ENCODE measurements at regions not wholly inside any gene's neighbourhood (a gene's known extent, or its start where the extent isn't known, plus 50 kb on each side); places are given as distances from the start of the nearest gene placed in this dataset.
"Not testable (repeated sequence)": the region's sequence is repeated elsewhere in the genome, so short reads cannot be mapped to it uniquely, and the experiment has no call there.

DNA sequence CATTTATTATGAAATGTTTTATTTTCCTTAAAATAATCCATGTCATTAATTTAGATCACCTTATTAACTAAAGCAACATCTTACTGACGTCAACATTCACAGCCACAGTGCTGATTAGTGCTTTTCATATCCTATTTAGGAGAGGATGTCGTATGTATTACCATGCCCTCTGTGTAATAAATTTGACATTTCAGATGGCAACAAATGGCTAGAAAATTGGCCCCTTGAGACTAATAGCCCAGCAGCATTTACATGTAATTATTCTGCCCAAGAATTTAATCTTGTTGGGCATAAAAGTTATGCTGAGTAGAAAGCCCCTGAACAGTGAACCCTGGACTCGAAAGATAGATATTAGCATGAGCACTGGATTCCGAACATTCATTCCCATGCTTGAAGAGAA lies 391.2 kb downstream of the PRELID2 start:
- no peak overlapping the region for H3K27ac ChIP-seq
- 79 to 88% (median 85%) methylated on average over 4 of the region's 4 CpGs for WGBS, 4 donors

DNA sequence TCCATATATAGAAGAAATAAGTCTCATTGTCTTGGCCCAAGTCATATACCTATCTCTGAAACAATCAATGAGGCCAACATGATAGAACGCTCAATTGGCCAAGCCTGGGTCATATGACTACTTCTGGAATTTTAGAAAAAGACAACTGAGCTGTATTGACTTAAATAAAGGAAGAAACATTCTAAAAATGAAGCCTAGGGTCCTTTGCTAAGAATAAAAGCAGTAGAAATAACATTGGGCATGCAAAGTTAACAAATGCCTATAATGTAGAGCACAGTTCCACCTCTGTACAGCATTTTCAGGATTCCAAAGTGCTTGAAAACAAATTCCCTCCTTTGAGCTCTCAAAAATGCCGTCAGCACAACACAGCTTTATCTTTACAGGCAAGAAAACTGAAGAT lies 391.8 kb downstream of the PRELID2 start:
- DNase-seq = no peak
- H3K36me3 ChIP-seq = no peaks in the 10 kb centered on the region
- ATAC-seq = no peak

More for the DNA sequence above, 391.2 kb downstream of the PRELID2 start:
- DNase-seq (no peak), ATAC-seq (no peak)
- Histone ChIP-seq H3K36me3 (no peaks in the 10 kb centered on the region), H3K9me3 (peaks cover 0 to 7% (median 0%) of the 10 kb centered on the region in 12 donors), H3K4me1 (no peaks in the 10 kb centered on the region), H3K27me3 (no peaks in the 10 kb centered on the region), H3K4me3 (no peak overlapping the region)
- TF ChIP-seq, protein P1, sequence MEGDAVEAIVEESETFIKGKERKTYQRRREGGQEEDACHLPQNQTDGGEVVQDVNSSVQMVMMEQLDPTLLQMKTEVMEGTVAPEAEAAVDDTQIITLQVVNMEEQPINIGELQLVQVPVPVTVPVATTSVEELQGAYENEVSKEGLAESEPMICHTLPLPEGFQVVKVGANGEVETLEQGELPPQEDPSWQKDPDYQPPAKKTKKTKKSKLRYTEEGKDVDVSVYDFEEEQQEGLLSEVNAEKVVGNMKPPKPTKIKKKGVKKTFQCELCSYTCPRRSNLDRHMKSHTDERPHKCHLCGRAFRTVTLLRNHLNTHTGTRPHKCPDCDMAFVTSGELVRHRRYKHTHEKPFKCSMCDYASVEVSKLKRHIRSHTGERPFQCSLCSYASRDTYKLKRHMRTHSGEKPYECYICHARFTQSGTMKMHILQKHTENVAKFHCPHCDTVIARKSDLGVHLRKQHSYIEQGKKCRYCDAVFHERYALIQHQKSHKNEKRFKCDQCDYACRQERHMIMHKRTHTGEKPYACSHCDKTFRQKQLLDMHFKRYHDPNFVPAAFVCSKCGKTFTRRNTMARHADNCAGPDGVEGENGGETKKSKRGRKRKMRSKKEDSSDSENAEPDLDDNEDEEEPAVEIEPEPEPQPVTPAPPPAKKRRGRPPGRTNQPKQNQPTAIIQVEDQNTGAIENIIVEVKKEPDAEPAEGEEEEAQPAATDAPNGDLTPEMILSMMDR (IDR thresholded peaks at IDR 0.05) = no peak
- TF ChIP-seq POLR2A (IDR thresholded peaks at IDR 0.05) = no peak
- intact Hi-C loops (cut with DNase I) = no loop called here

DNA sequence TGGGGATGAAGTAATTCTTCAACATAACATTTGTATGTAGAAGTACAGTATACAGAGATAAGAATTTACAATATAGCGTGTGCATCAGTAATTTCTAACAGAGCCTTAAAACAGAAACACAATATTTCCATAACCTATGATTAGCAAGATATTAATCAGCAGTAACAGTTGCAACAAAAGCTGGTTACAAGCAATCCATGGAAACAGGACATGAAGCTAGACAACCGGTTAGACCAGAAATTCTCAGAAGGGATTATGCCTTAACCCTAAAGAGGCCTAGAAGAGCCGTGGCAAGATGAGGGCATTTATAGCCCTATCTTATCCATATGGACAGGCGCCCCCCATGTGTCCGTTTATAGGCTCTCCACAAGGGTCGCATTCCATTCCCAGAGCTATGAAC lies 392.5 kb downstream of the PRELID2 start:
- H3K27ac ChIP-seq; ATAC-seq; DNase-seq; H3K4me1 ChIP-seq; intact Hi-C loops (cut with DNase I); H3K36me3 ChIP-seq; H3K4me3 ChIP-seq; H3K27me3 ChIP-seq; H3K9me3 ChIP-seq: not testable (repeated sequence)
- 72 to 90% (median 85%) methylated on average over 5 to 6 of the region's 6 CpGs for WGBS, 4 donors

More for the DNA sequence above, 391.8 kb downstream of the PRELID2 start:
- Histone ChIP-seq H3K9me3 (peaks cover 0 to 1% (median 0%) of the 10 kb centered on the region in 12 donors), H3K27me3 (no peaks in the 10 kb centered on the region), H3K4me1 (no peaks in the 10 kb centered on the region), H3K27ac (no peak overlapping the region), H3K4me3 (no peak overlapping the region)
- intact Hi-C loops (cut with DNase I) = no loop called here
- 68 to 75% (median 72%) methylated on average over 2 of the region's 2 CpGs for WGBS, 4 donors
- no peak for TF ChIP-seq POLR2A (IDR thresholded peaks at IDR 0.05)
- TF ChIP-seq, protein P1 (IDR thresholded peaks at IDR 0.05) = no peak

DNA sequence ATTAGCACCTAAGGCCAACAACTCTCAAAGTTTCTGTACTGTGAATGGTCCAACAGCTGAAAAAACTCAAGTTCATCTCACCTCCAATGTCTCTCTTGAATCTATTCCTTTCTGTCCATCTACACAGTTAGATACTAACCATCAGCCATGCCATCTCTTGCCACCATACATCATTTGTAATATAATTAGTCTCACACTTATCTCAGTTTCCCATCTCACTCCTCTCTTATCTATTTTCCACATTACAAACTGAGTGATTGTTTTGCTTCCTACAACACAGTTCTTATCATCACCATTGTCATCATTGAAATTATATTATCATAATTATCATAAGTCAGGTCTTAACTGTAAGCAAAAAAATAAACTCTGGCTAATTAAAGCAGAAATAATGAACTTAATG lies 393.9 kb downstream of the PRELID2 start:
- Histone ChIP-seq H3K36me3 (no peaks in the 10 kb centered on the region), H3K27ac (no peak overlapping the region), H3K9me3 (peaks cover 0 to 7% (median 0%) of the 10 kb centered on the region in 12 donors), H3K4me1 (no peaks in the 10 kb centered on the region), H3K27me3 (no peaks in the 10 kb centered on the region), H3K4me3 (no peak overlapping the region)
- intact Hi-C loops (cut with DNase I) = no loop called here
- DNase-seq (no peak), ATAC-seq (no peak)
- TF ChIP-seq POLR2A (IDR thresholded peaks at IDR 0.05) = no peak
- TF ChIP-seq, protein P1 (IDR thresholded peaks at IDR 0.05) = no peak

DNA sequence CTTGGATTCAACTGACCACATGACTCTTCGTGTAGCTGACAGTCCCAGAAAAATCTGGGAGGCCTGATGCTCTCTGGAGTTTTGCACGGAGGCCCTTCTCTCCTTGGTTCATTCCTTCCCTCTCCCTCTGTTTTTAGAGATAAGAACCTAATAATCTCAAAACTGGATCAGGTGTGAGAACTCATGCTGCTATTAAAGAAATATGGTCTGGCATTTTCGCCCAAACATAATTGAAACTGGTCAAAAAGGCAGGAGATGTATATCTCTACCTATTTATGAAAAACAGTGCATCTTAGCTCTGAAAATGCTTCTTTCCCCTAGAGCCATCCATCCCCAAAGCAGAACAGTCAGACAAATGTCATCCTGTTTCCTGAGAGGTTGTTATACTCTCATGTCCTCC lies 397.5 kb downstream of the PRELID2 start:
- intact Hi-C loops (cut with DNase I) = no loop called here

More for the DNA sequence above, 397.5 kb downstream of the PRELID2 start:
- ATAC-seq (no peak), DNase-seq (no peak)
- H3K9me3 ChIP-seq = peaks cover 0 to 7% (median 0%) of the 10 kb centered on the region in 12 donors
- H3K27me3 ChIP-seq = no peaks in the 10 kb centered on the region
- H3K27ac ChIP-seq = no peak overlapping the region
- TF ChIP-seq POLR2A (IDR thresholded peaks at IDR 0.05) = no peak
- TF ChIP-seq, protein P1 (IDR thresholded peaks at IDR 0.05) = no peak
- no peak overlapping the region for H3K4me3 ChIP-seq
- H3K36me3 ChIP-seq = no peaks in the 10 kb centered on the region
- no peaks in the 10 kb centered on the region for H3K4me1 ChIP-seq
- 55 to 74% (median 65%) methylated on average over 3 of the region's 3 CpGs for WGBS, 4 donors

All from heart left ventricle (tissue), 16 donors.